ENCODE measurements at regions not wholly inside any gene's neighbourhood (a gene's known extent, or its start where the extent isn't known, plus 50 kb on each side); places are given as distances from the start of the nearest gene placed in this dataset.

DNA sequence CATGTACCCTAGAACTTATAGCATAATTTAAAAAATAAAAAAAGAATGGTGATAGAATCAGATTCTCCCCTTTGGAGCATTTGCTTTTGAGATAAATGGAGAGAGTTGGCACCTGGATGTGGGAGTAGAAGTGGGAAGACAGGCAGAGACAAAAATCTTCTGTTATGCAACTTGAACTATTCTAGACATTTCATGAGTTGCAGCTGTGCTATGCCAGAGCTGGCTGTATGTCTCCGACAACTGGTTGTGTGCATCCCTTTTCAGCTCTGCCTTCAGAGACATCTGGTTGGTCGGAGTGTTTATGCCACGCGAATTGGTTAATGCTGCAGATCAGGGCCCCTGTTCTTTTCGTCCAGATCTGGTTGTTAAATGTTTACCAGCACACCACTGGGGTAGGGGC is 161.3 kb downstream of the JRKL start:
- FAIRE-seq, result no peak
- ChIA-PET CTCF (no interaction called here), POLR2A (no interaction called here)
- no peaks in the 10 kb centered on the region for H4K20me1 ChIP-seq (replicated peaks; ENCODE audit: control insufficient read depth, extremely low read depth, insufficient read depth, low read length)
- TF ChIP-seq, protein P1, sequence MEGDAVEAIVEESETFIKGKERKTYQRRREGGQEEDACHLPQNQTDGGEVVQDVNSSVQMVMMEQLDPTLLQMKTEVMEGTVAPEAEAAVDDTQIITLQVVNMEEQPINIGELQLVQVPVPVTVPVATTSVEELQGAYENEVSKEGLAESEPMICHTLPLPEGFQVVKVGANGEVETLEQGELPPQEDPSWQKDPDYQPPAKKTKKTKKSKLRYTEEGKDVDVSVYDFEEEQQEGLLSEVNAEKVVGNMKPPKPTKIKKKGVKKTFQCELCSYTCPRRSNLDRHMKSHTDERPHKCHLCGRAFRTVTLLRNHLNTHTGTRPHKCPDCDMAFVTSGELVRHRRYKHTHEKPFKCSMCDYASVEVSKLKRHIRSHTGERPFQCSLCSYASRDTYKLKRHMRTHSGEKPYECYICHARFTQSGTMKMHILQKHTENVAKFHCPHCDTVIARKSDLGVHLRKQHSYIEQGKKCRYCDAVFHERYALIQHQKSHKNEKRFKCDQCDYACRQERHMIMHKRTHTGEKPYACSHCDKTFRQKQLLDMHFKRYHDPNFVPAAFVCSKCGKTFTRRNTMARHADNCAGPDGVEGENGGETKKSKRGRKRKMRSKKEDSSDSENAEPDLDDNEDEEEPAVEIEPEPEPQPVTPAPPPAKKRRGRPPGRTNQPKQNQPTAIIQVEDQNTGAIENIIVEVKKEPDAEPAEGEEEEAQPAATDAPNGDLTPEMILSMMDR (IDR thresholded peaks at IDR 0.05; ENCODE audit: extremely low read depth in 1 of 2, insufficient read depth in 1 of 2, low read depth in 1 of 2, low read length in 2 of 2), result no peak
- TF ChIP-seq POLR2AphosphoS5 (IDR thresholded peaks at IDR 0.05; ENCODE audit: insufficient read depth, low read depth, low read length) (no peak), POLR2A (IDR thresholded peaks at IDR 0.05; ENCODE audit: low read depth, low read length) (no peak)
- no peak overlapping the region for H3K9ac ChIP-seq (replicated peaks; ENCODE audit: extremely low read depth, insufficient read depth, low read length)
- no peaks in the 10 kb centered on the region for H3K9me1 ChIP-seq (replicated peaks; ENCODE audit: control insufficient read depth, extremely low read depth, insufficient read depth, low read length)
- no peak overlapping the region for H2AFZ ChIP-seq (ENCODE audit: low read depth, low read length)
- no peak overlapping the region for H3K27ac ChIP-seq (ENCODE audit: insufficient read depth, low read depth, low read length)
- dilution Hi-C loops (cut with MboI; ENCODE audit: extremely low pct_ligation_motif_present, low sequenced_read_pairs) (no loop called here), intact Hi-C loops (cut with micrococcal nuclease) (no loop called here)
- BruUV-seq (replicated peaks), result no TSS peak
- H3K4me3 ChIP-seq (replicated peaks in 1 of 3; ENCODE audit: insufficient read depth in 1 of 3, low read depth in 1 of 3, low read length in 3 of 3), result no peak overlapping the region
- no peaks in the 10 kb centered on the region for H3K9me3 ChIP-seq (replicated peaks; ENCODE audit: control insufficient read depth, insufficient read depth, low read length)
- H3K27me3 ChIP-seq (ENCODE audit: control insufficient read depth in 2 of 2, insufficient read depth in 2 of 2, low read length in 2 of 2), result no peaks in the 10 kb centered on the region
- no peaks in the 10 kb centered on the region for H3K36me3 ChIP-seq (ENCODE audit: control insufficient read depth in 2 of 2, extremely low read depth in 1 of 2, insufficient read depth in 2 of 2, low read length in 2 of 2)
- no peak overlapping the region for H3K4me2 ChIP-seq (ENCODE audit: insufficient read depth, low read length)
- H3K79me2 ChIP-seq (ENCODE audit: control insufficient read depth, insufficient read depth, low read length), result no peaks in the 10 kb centered on the region
- no peaks in the 10 kb centered on the region for H3K4me1 ChIP-seq (ENCODE audit: control insufficient read depth, extremely low read depth, insufficient read depth, low read length)
- no peak for DNase-seq (ENCODE audit: low read depth, low spot score)

DNA sequence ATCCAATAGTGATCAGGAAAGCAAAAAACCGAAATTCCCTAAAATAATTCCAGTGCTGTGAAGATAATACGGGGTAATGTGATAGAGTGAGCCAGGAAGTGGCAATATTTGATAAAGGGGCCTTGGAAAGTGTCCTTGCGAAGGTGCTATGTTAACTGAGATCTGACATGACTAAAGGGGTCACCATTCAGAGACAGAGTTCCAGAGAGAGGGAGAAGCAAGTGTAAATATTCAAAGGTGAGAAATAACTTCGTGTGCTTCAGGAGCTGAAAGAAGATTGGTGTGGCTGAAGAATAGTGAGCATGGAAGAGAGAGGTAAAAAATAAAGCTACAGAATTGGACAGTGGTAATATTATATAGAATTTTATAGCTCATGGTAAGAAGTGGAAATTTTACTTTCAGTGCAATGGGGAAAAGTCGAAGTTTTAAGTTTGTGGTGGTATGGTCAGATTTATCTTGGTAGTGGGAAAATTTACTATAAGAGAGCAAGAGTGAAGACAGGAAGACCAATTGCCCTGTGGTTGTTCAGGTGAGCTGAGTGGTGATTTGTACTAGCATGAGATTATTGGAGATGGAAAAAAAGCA is 164.5 kb downstream of the JRKL start:
- ChIA-PET POLR2A (no interaction called here), CTCF (no interaction called here)
- Histone ChIP-seq H3K4me1 (ENCODE audit: control insufficient read depth, extremely low read depth, insufficient read depth, low read length) (no peaks in the 10 kb centered on the region), H3K4me2 (ENCODE audit: insufficient read depth, low read length) (no peak overlapping the region), H3K79me2 (ENCODE audit: control insufficient read depth, insufficient read depth, low read length) (no peaks in the 10 kb centered on the region), H3K27ac (ENCODE audit: insufficient read depth, low read depth, low read length) (no peak overlapping the region), H3K36me3 (ENCODE audit: control insufficient read depth in 2 of 2, extremely low read depth in 1 of 2, insufficient read depth in 2 of 2, low read length in 2 of 2) (no peaks in the 10 kb centered on the region), H3K27me3 (ENCODE audit: control insufficient read depth in 2 of 2, insufficient read depth in 2 of 2, low read length in 2 of 2) (no peaks in the 10 kb centered on the region), H3K9me3 (replicated peaks; ENCODE audit: control insufficient read depth, insufficient read depth, low read length) (no peaks in the 10 kb centered on the region), H3K4me3 (replicated peaks in 1 of 3; ENCODE audit: insufficient read depth in 1 of 3, low read depth in 1 of 3, low read length in 3 of 3) (no peak overlapping the region), H3K9me1 (replicated peaks; ENCODE audit: control insufficient read depth, extremely low read depth, insufficient read depth, low read length) (no peaks in the 10 kb centered on the region), H2AFZ (ENCODE audit: low read depth, low read length) (no peak overlapping the region), H3K9ac (replicated peaks; ENCODE audit: extremely low read depth, insufficient read depth, low read length) (no peak overlapping the region), H4K20me1 (replicated peaks; ENCODE audit: control insufficient read depth, extremely low read depth, insufficient read depth, low read length) (no peaks in the 10 kb centered on the region)
- intact Hi-C loops (cut with micrococcal nuclease) (no loop called here), dilution Hi-C loops (cut with MboI; ENCODE audit: extremely low pct_ligation_motif_present, low sequenced_read_pairs) (no loop called here)
- no peak for TF ChIP-seq POLR2AphosphoS5 (IDR thresholded peaks at IDR 0.05; ENCODE audit: insufficient read depth, low read depth, low read length)
- TF ChIP-seq POLR2A (IDR thresholded peaks at IDR 0.05; ENCODE audit: low read depth, low read length), result no peak
- no peak for TF ChIP-seq GATA2 (IDR thresholded peaks at IDR 0.05; ENCODE audit: insufficient read depth, insufficient read length, low read depth, low read length)
- TF ChIP-seq, protein P1 (IDR thresholded peaks at IDR 0.05; ENCODE audit: extremely low read depth in 1 of 2, insufficient read depth in 1 of 2, low read depth in 1 of 2, low read length in 2 of 2), result no peak
- TF ChIP-seq, protein P2, sequence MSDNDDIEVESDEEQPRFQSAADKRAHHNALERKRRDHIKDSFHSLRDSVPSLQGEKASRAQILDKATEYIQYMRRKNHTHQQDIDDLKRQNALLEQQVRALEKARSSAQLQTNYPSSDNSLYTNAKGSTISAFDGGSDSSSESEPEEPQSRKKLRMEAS (IDR thresholded peaks at IDR 0.05; ENCODE audit: insufficient read depth, insufficient read length), result no peak
- no peak for TF ChIP-seq FOS (IDR thresholded peaks at IDR 0.05; ENCODE audit: borderline replicate concordance, insufficient read depth, low read length)
- TF ChIP-seq EZH2 (IDR thresholded peaks at IDR 0.05; ENCODE audit: borderline replicate concordance, low read depth, low read length, severe bottlenecking), result no peak
- TF ChIP-seq JUN (IDR thresholded peaks at IDR 0.05; ENCODE audit: borderline replicate concordance, insufficient read depth, insufficient read length, low read depth), result no peak
- no peak for TF ChIP-seq MYC (IDR thresholded peaks at IDR 0.05; ENCODE audit: low read depth, low read length)
- BruUV-seq (replicated peaks), result no TSS peak
- FAIRE-seq (no peak), DNase-seq (ENCODE audit: low read depth, low spot score) (no peak)

All from endothelial cell of umbilical vein (primary cell).